Adrenal gland (tissue), 9 donors: ENCODE measurements at regions not wholly inside any gene's neighbourhood (a gene's known extent, or its start where the extent isn't known, plus 50 kb on each side); places are given as distances from the start of the nearest gene placed in this dataset.

Experiments
- DNase-seq, 7 donors: peaks; one replicate each; pipeline ENCODE4 v3.0.0-alpha.2; 2019 to 2020
- H3K27ac ChIP-seq, 5 donors: fragments of 200-600 bp; sonication (generic) in 4 of 5; 1 replicate in 3 of 5; 2 replicates in 2 of 5; pipeline versions ENCODE4 v1.5.1 to v1.8.0; 2016 to 2020; ENCODE audit warnings: mild to moderate bottlenecking in 1 of 5
- H3K27me3 ChIP-seq: fragments of 200-600 bp; 2 replicates; pipeline ENCODE4 v1.8.0; 2021
- H3K36me3 ChIP-seq, 2 donors: fragments of 200-600 bp; replicated peaks in 1 of 2; 1 replicate in 1 of 2; 2 replicates in 1 of 2; pipeline versions ENCODE4 v1.5.1 to v1.8.0; 2018 to 2022
- H3K4me1 ChIP-seq, 2 donors: fragments of 200-600 bp; replicated peaks in 1 of 2; 1 replicate in 1 of 2; 2 replicates in 1 of 2; pipeline versions ENCODE4 v1.5.1 to v1.8.0; 2018 to 2021
- H3K4me3 ChIP-seq, 4 donors: fragments of 200-600 bp; sonication (generic) in 3 of 4; one replicate each; pipeline ENCODE4 v1.5.1; 2016 to 2018
- H3K9me3 ChIP-seq, 3 donors: fragments of 200-600 bp; sonication (generic) in 1 of 3; replicated peaks in 1 of 3; 1 replicate in 2 of 3; 2 replicates in 1 of 3; pipeline versions ENCODE4 v1.5.1 to v1.8.0; 2016 to 2021
- POLR2A ChIP-seq, 2 donors: fragments of 450-650 bp; IDR thresholded peaks; one replicate each; pipeline ENCODE4 v1.6.1; 2017; ENCODE audit warnings: antibody characterized with exemption in 2 of 2, mild to moderate bottlenecking in 2 of 2, moderate library complexity in 1 of 2
- WGBS, 4 donors: extraction: QIAGEN DNeasy Blood & Tissue Kit in 2 of 4; methylation state at CpG; one replicate each; pipeline versions ENCODE4 v1.1.5 to v1.1.7; 2013 to 2017; 5-methylcytosine and 5-hydroxymethylcytosine counted together
- intact Hi-C, 2 donors: fragments of 100-400 bp; cut with DNase I; formaldehyde crosslinking; loops; one replicate each; pipeline versions ENCODE4 v1.14.1 to v1.15.0; 2022 to 2023
- TF ChIP-seq, protein P1 (sequence below), 6 experiments: fragments of 450-650 bp in 4 of 6; fragments of 200-600 bp in 2 of 6; sonication (generic) in 1 of 6; IDR thresholded peaks; 1 replicate in 5 of 6; 2 replicates in 1 of 6; pipeline versions ENCODE4 v1.5.1 to v1.8.0; 2016 to 2021; ENCODE audit warnings: antibody characterized with exemption in 6 of 6, mild to moderate bottlenecking in 2 of 6, moderate library complexity in 1 of 6
- donor health status: healthy with polysubstance abuse.
- donor health status: Bipolar disorder and iron deficiency.
- donor health status: DM: yes; HTN: yes; CAD: no.
- donor health status: DM: no; HTN: no; CAD: no.
- donor health status: DM: no; HTN: no; CAD: no.

DNA sequence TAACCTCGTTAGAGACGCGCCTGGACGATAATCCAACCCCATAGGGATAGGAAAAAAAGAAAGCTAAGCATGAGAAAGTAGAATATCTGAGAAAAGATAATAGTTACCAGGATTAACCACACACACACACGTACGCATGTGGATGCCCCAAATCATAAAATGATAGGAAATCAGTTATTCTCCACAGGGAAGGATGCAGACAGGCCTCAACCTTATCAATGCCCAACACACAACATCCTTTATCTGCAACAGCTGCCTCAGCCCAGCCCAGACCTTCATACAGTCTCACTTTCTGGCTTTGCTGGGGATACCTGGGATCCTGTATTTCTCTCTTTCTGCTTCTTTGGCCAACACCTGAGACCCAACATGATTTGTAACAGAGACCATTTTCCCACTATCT lies 123.0 kb downstream of the NOC3L start:
- TF ChIP-seq POLR2A (IDR thresholded peaks at IDR 0.05), result no peak
- TF ChIP-seq, protein P1, sequence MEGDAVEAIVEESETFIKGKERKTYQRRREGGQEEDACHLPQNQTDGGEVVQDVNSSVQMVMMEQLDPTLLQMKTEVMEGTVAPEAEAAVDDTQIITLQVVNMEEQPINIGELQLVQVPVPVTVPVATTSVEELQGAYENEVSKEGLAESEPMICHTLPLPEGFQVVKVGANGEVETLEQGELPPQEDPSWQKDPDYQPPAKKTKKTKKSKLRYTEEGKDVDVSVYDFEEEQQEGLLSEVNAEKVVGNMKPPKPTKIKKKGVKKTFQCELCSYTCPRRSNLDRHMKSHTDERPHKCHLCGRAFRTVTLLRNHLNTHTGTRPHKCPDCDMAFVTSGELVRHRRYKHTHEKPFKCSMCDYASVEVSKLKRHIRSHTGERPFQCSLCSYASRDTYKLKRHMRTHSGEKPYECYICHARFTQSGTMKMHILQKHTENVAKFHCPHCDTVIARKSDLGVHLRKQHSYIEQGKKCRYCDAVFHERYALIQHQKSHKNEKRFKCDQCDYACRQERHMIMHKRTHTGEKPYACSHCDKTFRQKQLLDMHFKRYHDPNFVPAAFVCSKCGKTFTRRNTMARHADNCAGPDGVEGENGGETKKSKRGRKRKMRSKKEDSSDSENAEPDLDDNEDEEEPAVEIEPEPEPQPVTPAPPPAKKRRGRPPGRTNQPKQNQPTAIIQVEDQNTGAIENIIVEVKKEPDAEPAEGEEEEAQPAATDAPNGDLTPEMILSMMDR (IDR thresholded peaks at IDR 0.05), result no peak
- WGBS, 4 donors, result 93 to 95% (median 93%) methylated on average over 6 of the region's 6 CpGs
- no peaks in the 10 kb centered on the region for H3K27me3 ChIP-seq
- no peaks in the 10 kb centered on the region for H3K4me1 ChIP-seq
- no peaks in the 10 kb centered on the region for H3K36me3 ChIP-seq
- intact Hi-C loops, result loop anchor here in 1 of 2 donors (10.0 kb wide), 1 partner anchor 165 kb away; no protein-coding TSS in a partner anchor
- H3K4me3 ChIP-seq, result no peak overlapping the region
- DNase-seq, result no peak
- H3K9me3 ChIP-seq, result no peaks in the 10 kb centered on the region
- no peak overlapping the region for H3K27ac ChIP-seq

GRCh38 chr10:94240491-94240890 lies 122.2 kb downstream of the NOC3L start:
- Histone ChIP-seq H3K27me3 (no peaks in the 10 kb centered on the region), H3K4me1 (no peaks in the 10 kb centered on the region), H3K27ac (no peak overlapping the region), H3K36me3 (no peaks in the 10 kb centered on the region), H3K4me3 (no peak overlapping the region), H3K9me3 (no peaks in the 10 kb centered on the region)
- no peak for DNase-seq
- intact Hi-C loops, result no loop called here
- no peak for TF ChIP-seq POLR2A (IDR thresholded peaks at IDR 0.05)
- TF ChIP-seq, protein P1 (IDR thresholded peaks at IDR 0.05), result no peak
- 78 to 85% (median 82%) methylated on average over 5 of the region's 5 CpGs for WGBS, 4 donors

DNA sequence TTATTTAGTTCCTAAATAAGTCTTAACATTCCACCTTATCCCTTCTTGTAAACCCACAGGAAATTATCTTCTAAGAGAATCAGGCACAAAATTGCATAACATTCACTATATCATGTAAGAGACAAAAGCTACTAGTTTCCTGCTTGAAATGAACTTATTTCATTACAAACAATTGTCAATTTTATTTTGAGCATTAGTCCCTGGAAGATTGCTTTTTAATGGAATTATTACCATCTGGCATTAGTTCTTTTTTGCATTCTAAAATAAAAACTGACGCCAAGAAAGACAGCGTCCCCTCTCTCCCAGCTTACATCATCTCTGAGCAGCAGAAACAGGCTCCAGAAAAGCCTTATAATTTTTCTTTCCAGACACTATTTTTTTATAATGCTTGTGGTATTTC lies 121.8 kb downstream of the NOC3L start:
- intact Hi-C loops, result no loop called here
- H3K36me3 ChIP-seq, result no peaks in the 10 kb centered on the region
- H3K27me3 ChIP-seq, result no peaks in the 10 kb centered on the region
- no peak overlapping the region for H3K27ac ChIP-seq
- DNase-seq, result no peak
- no peaks in the 10 kb centered on the region for H3K9me3 ChIP-seq
- WGBS, 4 donors, result 60 to 80% (median 69%) methylated on average over 2 of the region's 2 CpGs
- no peak overlapping the region for H3K4me3 ChIP-seq
- no peaks in the 10 kb centered on the region for H3K4me1 ChIP-seq
- TF ChIP-seq POLR2A (IDR thresholded peaks at IDR 0.05), result no peak
- TF ChIP-seq, protein P1 (IDR thresholded peaks at IDR 0.05), result no peak

DNA sequence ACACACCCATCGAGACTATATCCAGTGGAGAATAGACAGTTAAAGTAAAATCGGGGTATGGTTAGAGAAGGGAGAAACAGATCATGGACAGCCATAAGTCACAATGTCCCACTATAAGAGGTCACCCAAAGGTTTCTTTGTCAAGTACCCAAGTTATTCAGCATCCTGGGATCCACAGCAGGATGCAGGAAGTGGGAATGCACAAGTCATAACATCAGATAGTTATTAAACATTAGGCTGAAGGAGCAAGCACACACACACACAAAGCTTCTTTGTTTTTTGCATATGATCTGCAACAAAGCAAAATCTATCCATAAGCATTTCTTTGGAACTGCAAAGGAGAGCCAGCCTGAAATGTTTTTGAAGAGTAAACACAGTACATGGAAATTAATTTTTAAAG lies 111.6 kb downstream of the NOC3L start:
- Histone ChIP-seq H3K9me3 (no peaks in the 10 kb centered on the region), H3K4me3 (no peak overlapping the region), H3K27ac (no peak overlapping the region), H3K36me3 (no peaks in the 10 kb centered on the region), H3K27me3 (no peaks in the 10 kb centered on the region), H3K4me1 (no peaks in the 10 kb centered on the region)
- no peak for DNase-seq
- intact Hi-C loops, result no loop called here
- 66 to 83% (median 80%) methylated on average over 2 of the region's 2 CpGs for WGBS, 4 donors
- TF ChIP-seq POLR2A (IDR thresholded peaks at IDR 0.05), result no peak
- TF ChIP-seq, protein P1 (IDR thresholded peaks at IDR 0.05), result no peak
